GM23338 (cell line): ENCODE measurements at regions not wholly inside any gene's neighbourhood (a gene's known extent, or its start where the extent isn't known, plus 50 kb on each side); places are given as distances from the start of the nearest gene placed in this dataset.

ENCODE experiments used
- CREB1 ChIP-seq: fragments of 250-450 bp; sonication (Bioruptor Pico); IDR thresholded peaks from 2 replicates; pipeline ENCODE4 v1.5.0; 2020; ENCODE audit warnings: low read depth, mild to moderate bottlenecking, moderate library complexity
- CTCF ChIP-seq, 2 experiments: fragments of 200-600 bp in 1 of 2; sonication (generic) in 1 of 2; conservative IDR thresholded peaks; 2 replicates each; pipeline versions ENCODE4 v1.5.1 to v1.6.1; 2016 to 2017; ENCODE audit warnings: antibody characterized with exemption in 2 of 2, low read depth in 2 of 2, mild to moderate bottlenecking in 2 of 2, moderate library complexity in 1 of 2
- EZH2 ChIP-seq: fragments of 200-600 bp; sonication (generic); IDR thresholded peaks from one replicate; pipeline ENCODE4 v1.8.0; 2017; ENCODE audit warnings: antibody characterized with exemption, mild to moderate bottlenecking, low read depth; ENCODE audit not compliant: unreplicated experiment
- EZH2phosphoT487 ChIP-seq: fragments of 200-600 bp; sonication (generic); IDR thresholded peaks from one replicate; pipeline ENCODE4 v1.8.1; 2018; ENCODE audit warnings: antibody characterized with exemption; ENCODE audit not compliant: unreplicated experiment
- REST ChIP-seq: IDR thresholded peaks from one replicate; pipeline ENCODE4 v1.6.1; 2018; ENCODE audit warnings: antibody characterized with exemption; ENCODE audit not compliant: unreplicated experiment
- STAT1 ChIP-seq: IDR thresholded peaks from one replicate; pipeline ENCODE4 v1.6.1; 2016; ENCODE audit warnings: antibody characterized with exemption; ENCODE audit not compliant: unreplicated experiment
- ZNF114 ChIP-seq: fragments of 250-450 bp; sonication (Bioruptor Pico); IDR thresholded peaks from 2 replicates; pipeline ENCODE4 v1.5.0; 2020; ENCODE audit warnings: mild to moderate bottlenecking, moderate library complexity

DNA sequence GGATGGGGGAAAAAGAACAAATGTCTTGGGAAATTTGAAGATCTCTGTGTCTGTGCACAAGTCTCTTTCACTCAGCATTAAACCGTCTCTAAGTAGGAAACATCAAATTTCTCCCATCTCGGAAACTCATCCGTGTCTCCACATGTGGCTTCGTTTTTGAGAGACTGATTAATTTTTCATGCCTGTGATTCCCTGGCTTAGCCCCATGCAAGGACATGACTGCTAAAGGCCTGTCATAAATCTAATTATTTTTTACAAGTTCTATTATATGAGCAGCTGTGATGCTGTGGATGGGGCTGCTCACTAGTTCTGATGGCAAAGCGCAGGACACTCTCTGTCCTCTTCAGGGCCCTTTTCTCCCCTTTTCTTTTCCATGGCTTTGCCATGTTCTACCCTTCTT lies 129.1 kb downstream of the RGPD3 start:
- no peak for TF ChIP-seq REST
- no peak for TF ChIP-seq CTCF (conservative IDR thresholded peaks at IDR 0.05; ENCODE audit: low read depth in 2 of 2)
- no peak for TF ChIP-seq STAT1
- TF ChIP-seq ZNF114 (CRISPR knock-in tag) = no peak
- no peak for TF ChIP-seq EZH2
- no peak for TF ChIP-seq CREB1 (CRISPR knock-in tag)
- no peak for TF ChIP-seq EZH2phosphoT487
